Iris pigment epithelial cell (primary cell): ENCODE measurements at regions not wholly inside any gene's neighbourhood (a gene's known extent, or its start where the extent isn't known, plus 50 kb on each side); places are given as distances from the start of the nearest gene placed in this dataset.
A peak's percentile ranks its signal among the peaks of the same experiment; 100 is the strongest.

ENCODE experiments used
- DNase-seq: peaks from one replicate; pipeline ENCODE4 v3.0.0-alpha.2; 2011; ENCODE audit warnings: low read depth

DNA sequence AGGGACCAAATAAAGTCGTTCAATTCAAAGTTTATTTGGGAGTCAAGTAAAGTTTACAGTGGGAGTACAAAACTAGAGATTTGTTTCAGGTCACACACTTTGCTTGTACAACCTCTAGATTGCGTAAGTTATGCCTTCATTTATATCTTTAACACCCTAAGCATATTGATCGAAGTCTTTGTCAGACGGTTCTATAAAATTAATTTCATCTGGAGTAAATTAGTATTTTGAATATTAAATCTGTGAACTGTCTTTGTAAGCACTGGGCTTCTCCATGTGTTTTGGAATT lies 119.7 kb downstream of the ACAA2 start:
- DNase-seq: no peak

GRCh38 chr18:49692906-49693716 lies 120.2 kb downstream of the ACAA2 start:
- no peak for DNase-seq

DNA sequence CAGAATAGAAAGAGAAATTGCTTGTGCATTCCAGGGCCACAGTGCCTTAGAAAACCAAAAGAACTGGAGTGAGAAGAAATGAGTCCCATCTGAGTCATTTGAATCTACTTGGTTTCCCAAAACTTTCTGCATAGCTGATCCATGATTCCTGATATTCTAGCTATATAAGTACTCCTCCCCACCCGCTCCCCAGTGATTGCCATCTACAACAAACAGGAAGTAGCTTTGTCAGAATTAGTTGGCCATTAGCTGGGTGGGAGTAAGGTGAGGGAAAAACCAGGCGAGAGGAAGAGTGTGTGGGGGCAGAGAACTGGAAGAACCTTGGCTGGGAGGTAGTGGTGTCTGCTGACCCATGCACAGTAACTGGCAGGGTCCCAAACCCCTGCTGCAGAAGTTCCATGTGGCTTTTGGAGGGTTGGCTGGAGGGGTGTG lies 122.1 kb downstream of the ACAA2 start:
- peak; percentile 80 for DNase-seq

DNA sequence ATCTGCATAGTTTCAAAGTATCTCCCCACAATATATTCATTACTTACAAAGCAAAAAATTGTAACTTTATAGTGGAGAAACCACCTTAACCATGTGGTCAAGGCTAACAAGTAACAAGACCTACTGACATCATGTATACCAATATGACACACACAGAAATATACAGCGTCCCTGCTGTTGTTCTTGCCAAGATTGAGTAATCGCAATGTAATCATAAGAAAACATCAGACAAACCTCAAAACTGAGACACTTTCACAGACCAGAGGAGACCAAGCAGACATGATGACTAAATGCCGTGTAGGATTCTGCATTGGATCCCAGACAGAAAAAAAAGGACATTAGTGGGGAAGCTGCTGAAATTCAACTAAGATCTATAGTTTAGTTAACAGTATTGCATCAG lies 123.0 kb downstream of the ACAA2 start:
- DNase-seq: peak; percentile 97

- DNase-seq: peak; percentile 54
Observed at GRCh38 chr18:49685231-49685942, 123.5 kb downstream of the LIPG start.

DNA sequence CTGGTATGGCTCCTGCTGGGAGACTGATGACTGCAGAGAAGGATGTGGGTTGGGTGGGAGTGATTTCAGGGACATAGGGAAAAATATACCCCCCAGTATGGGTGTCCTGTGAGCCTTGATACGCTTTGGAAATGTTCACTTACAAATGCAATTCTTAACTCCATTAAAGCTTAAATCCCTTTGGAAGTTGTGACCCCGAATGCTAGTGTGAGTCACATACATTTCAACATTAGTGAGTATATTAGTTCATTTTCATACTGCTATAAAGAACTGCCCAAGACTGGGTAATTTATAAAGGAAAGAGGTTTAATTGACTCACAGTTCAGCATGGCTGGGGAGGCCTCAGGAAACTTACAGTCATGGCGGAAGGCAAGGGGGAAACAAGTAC lies 120.9 kb downstream of the LIPG start:
- DNase-seq: peak; percentile 49

DNA sequence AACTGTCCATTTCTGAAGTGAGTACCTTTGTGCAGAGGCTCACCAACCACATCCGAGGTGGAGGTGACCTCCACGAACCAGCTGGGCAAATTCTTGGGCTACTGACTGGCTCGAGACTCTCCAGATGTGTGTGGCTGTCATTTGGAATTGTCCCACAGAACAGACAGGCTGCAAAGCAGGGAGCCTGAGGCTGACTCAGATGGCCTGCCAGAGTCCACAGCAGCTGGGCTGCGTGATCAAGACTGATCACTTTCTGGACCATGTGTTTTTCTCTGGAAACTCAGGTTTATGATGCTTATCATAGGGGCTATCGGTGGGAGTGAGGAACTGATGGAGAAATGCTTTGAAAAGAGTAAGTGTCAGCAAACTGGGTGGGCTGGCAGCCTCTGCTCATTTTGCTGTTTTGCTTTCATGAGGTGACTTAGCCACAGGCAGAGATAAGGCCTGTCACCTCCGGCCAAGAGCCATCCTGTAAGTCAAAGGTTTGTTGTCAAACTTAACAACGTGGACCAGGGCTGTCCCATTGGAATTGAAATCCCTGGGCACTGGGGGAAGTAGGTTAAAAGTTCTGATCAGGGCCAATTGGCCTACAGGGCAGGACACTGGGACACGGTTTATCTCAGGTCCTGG lies 120.4 kb downstream of the LIPG start:
- DNase-seq: no peak

GRCh38 chr18:49681387-49681786 lies 119.5 kb downstream of the LIPG start:
- no peak for DNase-seq

DNA sequence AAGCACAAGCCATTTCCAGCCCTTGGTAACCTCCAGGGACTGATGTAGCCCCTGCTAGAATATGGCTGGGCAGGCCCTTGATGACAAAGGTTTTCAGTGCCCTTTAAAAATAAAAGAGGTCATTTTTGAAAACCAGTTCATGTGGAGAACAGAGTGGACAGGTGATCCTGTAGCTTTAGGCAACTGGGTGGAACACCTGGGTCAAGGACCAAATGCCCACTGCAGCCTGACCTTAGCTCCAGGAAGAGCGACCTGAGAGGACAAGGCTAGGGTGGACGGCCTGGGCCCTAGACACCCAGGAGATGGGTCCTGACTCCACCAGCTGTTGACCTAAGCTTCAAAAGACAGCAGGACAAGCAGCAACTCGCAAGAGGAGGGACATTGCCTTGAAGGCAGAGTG lies 116.6 kb downstream of the LIPG start:
- DNase-seq: no peak

DNA sequence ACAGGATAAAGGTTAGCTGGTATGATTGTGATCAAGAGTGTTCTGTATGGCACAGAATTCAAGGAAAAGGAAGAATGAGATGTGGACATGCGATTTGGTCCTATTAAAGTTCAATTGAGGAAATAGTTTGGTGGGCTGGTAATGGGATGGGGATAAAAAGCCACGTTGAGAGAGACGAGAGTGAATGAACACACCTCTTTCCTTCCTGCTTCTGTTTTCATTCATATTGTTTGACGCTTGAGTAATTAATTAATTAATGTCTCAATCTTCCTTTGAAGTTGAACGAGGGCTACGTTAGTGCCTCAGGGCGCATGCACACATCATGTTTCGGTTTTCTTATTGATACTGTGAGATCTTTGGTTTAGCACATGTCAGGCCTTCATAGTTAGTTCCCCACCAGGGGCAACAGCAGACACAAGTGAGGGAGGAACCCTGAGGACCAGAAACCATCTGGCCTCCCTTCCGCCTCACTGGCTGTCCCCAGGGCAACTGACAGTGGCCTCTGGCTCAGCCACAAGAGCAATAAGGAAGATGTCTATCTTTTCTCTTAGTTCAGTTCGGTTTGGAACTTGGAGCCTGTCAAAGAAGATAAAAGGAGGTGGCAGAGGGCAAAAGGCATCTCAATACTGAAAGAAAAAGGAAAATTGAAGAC lies 116.0 kb downstream of the LIPG start:
- no peak for DNase-seq

- no peak for DNase-seq
Observed at GRCh38 chr18:49677081-49677480, 115.2 kb downstream of the LIPG start.

GRCh38 chr18:49673281-49673680 lies 111.4 kb downstream of the LIPG start:
- no peak for DNase-seq

DNA sequence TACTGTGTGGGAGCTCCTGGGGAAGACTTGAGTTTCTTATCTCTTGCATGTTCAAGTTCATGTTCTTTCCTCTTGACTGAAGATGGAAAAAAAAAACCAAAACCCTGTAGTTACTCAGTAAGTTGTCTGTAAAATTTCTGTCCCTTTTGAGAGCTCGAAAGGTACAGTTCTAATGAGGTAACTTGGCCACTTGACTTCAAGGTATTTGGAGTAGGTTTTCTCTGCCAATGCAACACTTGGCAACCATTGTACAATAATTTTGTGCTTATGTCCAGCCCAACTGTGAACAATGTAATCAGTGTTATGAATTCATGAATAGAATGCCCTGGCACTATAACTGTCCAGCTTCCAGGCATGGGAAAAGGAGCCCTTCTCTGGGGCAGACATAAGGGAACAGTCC lies 111.0 kb downstream of the LIPG start:
- no peak for DNase-seq

DNA sequence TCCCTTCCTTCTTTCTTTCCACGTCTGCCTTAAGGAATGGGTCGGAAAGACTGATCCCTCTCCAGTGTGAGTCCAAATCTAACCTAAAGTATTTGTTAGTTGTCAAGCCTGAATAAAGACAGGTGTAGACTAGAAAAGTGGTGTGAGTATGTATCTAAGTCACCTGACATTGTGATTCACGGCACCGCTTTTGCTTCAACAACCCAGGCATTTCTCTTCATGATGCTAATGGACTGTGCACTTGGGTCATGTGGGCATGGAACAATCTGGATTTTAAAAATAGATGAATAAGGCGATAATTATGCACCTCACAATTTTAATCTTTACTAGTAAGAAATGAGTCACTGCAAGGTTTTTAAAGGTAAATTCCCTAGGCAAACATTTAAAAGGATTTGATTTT lies 107.5 kb downstream of the LIPG start:
- DNase-seq: no peak

DNA sequence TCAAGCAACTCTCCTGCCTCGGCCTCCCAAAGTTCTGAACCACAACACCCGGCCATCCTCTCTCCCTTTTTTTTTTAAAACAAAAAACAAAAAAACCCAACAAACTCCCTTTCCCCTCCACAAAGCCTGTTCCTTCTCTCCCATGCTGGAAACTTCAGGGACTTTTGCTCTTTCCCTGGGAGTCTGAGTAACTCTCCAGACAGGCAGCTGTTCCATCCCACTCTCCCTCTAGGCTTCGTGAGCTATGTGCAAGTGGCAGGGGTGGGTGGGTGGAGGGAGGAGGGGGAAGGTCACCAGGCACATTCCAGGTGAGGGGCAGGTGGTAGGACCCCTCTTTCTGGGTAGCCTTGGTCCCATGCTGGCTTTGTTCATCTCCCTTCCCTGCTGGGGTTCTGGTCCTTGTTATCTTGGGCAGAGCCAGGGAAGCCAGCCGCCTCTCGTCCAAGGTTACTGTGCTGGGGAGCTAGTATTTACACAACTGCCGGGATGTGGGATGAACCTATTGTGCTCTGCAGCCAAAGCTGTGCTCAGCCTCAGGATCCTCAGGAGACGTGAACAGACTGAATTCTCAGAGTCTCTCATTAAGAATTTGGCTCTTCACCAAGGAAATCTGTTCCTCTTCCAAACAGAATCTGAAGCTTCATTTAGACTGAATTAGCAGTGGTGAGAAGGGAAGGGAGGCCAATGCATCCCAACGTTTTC lies 106.9 kb downstream of the LIPG start:
- DNase-seq: peak; percentile 24

DNA sequence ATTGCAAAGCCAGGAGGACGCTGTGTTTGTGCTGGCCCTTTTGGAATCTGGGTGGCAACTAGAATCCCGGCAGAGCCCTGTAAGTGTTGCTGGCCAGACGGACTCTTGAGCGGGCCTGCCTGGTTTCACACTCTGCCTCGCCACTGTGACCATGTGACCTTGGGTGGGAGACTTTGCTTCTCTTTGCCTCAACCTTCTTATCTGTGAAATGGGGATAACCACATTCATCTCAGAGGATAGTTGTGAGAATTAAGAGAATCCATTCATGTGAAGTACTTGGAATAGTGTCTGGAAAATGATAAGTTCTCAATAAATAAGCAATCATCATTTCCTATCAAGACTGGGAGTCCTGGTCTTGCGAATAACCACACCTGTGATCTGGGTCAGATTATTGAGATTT lies 105.6 kb downstream of the LIPG start:
- DNase-seq: no peak

DNA sequence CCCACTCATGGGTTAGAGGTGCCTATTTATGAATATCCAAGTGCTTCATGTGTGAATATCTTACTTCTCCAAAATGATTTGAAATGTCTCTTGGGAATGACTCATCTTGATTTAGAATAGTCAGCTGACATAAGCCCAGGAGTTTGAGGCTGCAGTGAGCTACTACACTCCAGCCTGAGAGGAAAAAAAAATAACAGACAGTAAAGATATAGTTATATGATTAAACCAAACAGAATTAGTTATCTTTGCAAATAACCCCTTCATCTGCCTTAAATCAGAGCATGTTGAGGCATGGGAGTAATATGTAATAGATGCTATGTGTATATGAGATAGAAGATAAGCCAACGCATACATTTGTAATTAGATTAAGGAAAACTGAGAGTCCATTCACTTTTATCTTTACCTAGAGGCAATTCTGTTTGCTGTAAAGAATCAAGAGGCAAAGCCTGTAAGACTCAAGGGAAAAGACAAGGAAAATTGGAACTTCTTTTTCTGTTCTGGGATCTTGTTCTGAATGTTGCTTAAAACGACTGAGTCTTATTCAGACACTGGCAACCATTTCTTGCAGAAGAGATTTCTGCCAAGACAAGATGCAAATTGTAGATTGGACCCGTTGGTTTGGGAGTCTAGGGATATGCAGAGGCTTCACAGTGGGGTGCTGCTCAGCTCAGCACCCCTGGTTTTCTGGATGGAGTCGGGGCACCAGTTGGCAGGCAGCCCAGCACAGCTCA lies 104.4 kb downstream of the LIPG start:
- DNase-seq: peak; percentile 69

- DNase-seq: peak; percentile 17
Observed at GRCh38 chr18:49663899-49664890, 102.3 kb downstream of the LIPG start.

GRCh38 chr18:49662506-49662905 lies 100.6 kb downstream of the LIPG start:
- no peak for DNase-seq

DNA sequence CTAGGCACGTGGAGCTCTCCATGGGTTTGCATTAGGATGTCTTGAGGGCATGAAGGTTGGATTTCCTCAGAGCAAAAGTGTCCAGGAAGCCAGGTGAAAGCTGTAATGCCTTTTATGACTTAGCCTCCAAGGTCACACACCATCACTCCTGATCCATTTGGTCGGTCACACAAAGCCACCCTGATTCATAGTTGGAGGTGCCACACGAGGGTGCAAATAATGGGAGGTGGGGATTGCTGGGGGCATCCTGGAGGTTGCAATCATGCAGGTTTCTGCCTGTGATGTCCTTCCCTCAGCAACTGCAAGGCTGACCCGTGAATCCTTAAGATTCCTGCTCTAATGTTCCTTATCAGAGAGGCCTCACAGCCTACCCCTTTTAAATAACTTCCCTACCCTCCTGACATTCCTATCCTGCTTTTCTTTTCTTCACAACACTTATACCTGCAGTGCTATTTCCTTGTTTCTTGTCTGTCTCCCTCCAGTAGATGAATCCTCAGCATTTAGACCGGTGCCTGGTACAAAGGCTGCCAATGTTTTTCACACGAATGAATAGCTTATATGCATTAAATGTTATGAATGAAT lies 97.1 kb downstream of the LIPG start:
- DNase-seq: no peak
